H9 (cell line): ENCODE measurements at regions not wholly inside any gene's neighbourhood (a gene's known extent, or its start where the extent isn't known, plus 50 kb on each side); places are given as distances from the start of the nearest gene placed in this dataset.

ENCODE experiments used
- DNase-seq: peaks from one replicate; pipeline ENCODE4 v3.0.0-alpha.2; 2017
- H2AFZ ChIP-seq: one replicate; pipeline ENCODE4 v1.6.1; 2013; ENCODE audit warnings: mild to moderate bottlenecking, low read length, control low read depth, moderate library complexity
- H2AK5ac ChIP-seq: 2 replicates; pipeline ENCODE4 v1.6.1; 2013; ENCODE audit warnings: low read length, control low read depth, mixed read lengths; ENCODE audit not compliant: insufficient read length
- H2BK120ac ChIP-seq: one replicate; pipeline ENCODE4 v1.6.1; 2013; ENCODE audit warnings: low read depth, mild to moderate bottlenecking, low read length, control low read depth, inconsistent platforms; ENCODE audit not compliant: poor library complexity, severe bottlenecking
- H2BK12ac ChIP-seq: 2 replicates; pipeline ENCODE4 v1.6.1; 2013; ENCODE audit warnings: low read length, control low read depth, mixed read lengths, low read depth; ENCODE audit not compliant: insufficient read length
- H2BK15ac ChIP-seq: 2 replicates; pipeline ENCODE4 v1.6.1; 2013; ENCODE audit warnings: low read depth, low read length, control low read depth
- H2BK20ac ChIP-seq: one replicate; pipeline ENCODE4 v1.6.1; 2013; ENCODE audit warnings: low read depth, mild to moderate bottlenecking, low read length, control low read depth, inconsistent platforms; ENCODE audit not compliant: poor library complexity, severe bottlenecking
- H2BK5ac ChIP-seq: 2 replicates; pipeline ENCODE4 v1.6.1; 2013; ENCODE audit warnings: low read length, control low read depth, mixed read lengths; ENCODE audit not compliant: insufficient read length
- H3K14ac ChIP-seq: 2 replicates; pipeline ENCODE4 v1.6.1; 2013; ENCODE audit warnings: low read length, control low read depth; ENCODE audit not compliant: insufficient read depth
- H3K18ac ChIP-seq: 2 replicates; pipeline ENCODE4 v1.6.1; 2013; ENCODE audit warnings: low read depth, mild to moderate bottlenecking, mixed read lengths, low read length, control low read depth; ENCODE audit not compliant: insufficient read length
- H3K23ac ChIP-seq: 2 replicates; pipeline ENCODE4 v1.6.1; 2013; ENCODE audit warnings: low read length, control low read depth, mixed read lengths, low read depth; ENCODE audit not compliant: insufficient read length
- H3K23me2 ChIP-seq: 2 replicates; pipeline ENCODE4 v1.6.1; 2013; ENCODE audit warnings: low read depth, mild to moderate bottlenecking, mixed read lengths, low read length, control low read depth; ENCODE audit not compliant: insufficient read length, poor library complexity, severe bottlenecking
- H3K27ac ChIP-seq: 2 replicates; pipeline ENCODE4 v1.5.1; 2013; ENCODE audit warnings: low read length, control low read depth, mixed read lengths, low read depth; ENCODE audit not compliant: insufficient read length
- H3K27me3 ChIP-seq: 2 replicates; pipeline ENCODE4 v1.6.1; 2013; ENCODE audit warnings: low read length, control low read depth, inconsistent platforms; ENCODE audit not compliant: insufficient read depth
- H3K4ac ChIP-seq: 2 replicates; pipeline ENCODE4 v1.6.1; 2013; ENCODE audit warnings: low read depth, mild to moderate bottlenecking, control low read depth, inconsistent platforms, low read length, moderate library complexity
- H3K4me1 ChIP-seq: 2 replicates; pipeline ENCODE4 v1.6.1; 2013; ENCODE audit warnings: low read length, control low read depth, inconsistent platforms; ENCODE audit not compliant: insufficient read depth
- H3K4me2 ChIP-seq: 2 replicates; pipeline ENCODE4 v1.6.1; 2013; ENCODE audit warnings: low read length, control low read depth, mixed read lengths; ENCODE audit not compliant: insufficient read length, insufficient read depth
- H3K56ac ChIP-seq: 2 replicates; pipeline ENCODE4 v1.6.1; 2013; ENCODE audit warnings: low read depth, mild to moderate bottlenecking, mixed read lengths, low read length, control low read depth; ENCODE audit not compliant: insufficient read length
- H3K79me1 ChIP-seq: 2 replicates; pipeline ENCODE4 v1.6.1; 2013; ENCODE audit warnings: low read depth, mild to moderate bottlenecking, moderate library complexity, low read length, control low read depth, inconsistent platforms; ENCODE audit not compliant: insufficient read depth, poor library complexity, severe bottlenecking
- H3K79me2 ChIP-seq: 2 replicates; pipeline ENCODE4 v1.6.1; 2013; ENCODE audit warnings: low read length, control low read depth, inconsistent platforms; ENCODE audit not compliant: insufficient read depth
- H3K9ac ChIP-seq: 2 replicates; pipeline ENCODE4 v1.6.1; 2013; ENCODE audit warnings: low read length, control low read depth, mixed read lengths; ENCODE audit not compliant: insufficient read length; ENCODE audit errors: extremely low read depth
- H3K9me3 ChIP-seq: one replicate; pipeline ENCODE4 v1.6.1; 2013; ENCODE audit warnings: low read depth, low read length, inconsistent platforms; ENCODE audit not compliant: control insufficient read depth
- H3T11ph ChIP-seq: one replicate; pipeline ENCODE4 v1.6.1; 2013; ENCODE audit warnings: mild to moderate bottlenecking, low read length, control low read depth, inconsistent platforms
- H4K20me1 ChIP-seq: one replicate; pipeline ENCODE4 v1.6.1; 2013; ENCODE audit not compliant: control insufficient read depth, insufficient read length, insufficient read depth
- H4K5ac ChIP-seq: 2 replicates; pipeline ENCODE4 v1.6.1; 2013; ENCODE audit warnings: low read depth, mild to moderate bottlenecking, mixed read lengths, low read length, control low read depth; ENCODE audit not compliant: insufficient read length
- H4K8ac ChIP-seq: replicated peaks from 2 replicates; pipeline ENCODE4 v1.6.1; 2013; ENCODE audit warnings: low read length, control low read depth, mixed read lengths, low read depth; ENCODE audit not compliant: insufficient read length
- H4K91ac ChIP-seq: 2 replicates; pipeline ENCODE4 v1.6.1; 2013; ENCODE audit warnings: low read depth, mild to moderate bottlenecking, moderate library complexity, mixed read lengths, low read length, control low read depth; ENCODE audit not compliant: insufficient read length
- H3K27ac Mint-ChIP-seq, 3 experiments: 2 replicates in 2 of 3; 3 replicates in 1 of 3; pipeline ENCODE4 v1.8.0; 2020 to 2021; ENCODE audit warnings: mixed read lengths in 3 of 3, mild to moderate bottlenecking in 1 of 3, moderate library complexity in 1 of 3
- H3K27me3 Mint-ChIP-seq: 2 replicates; pipeline ENCODE4 v1.8.0; 2021; ENCODE audit warnings: low read depth, mild to moderate bottlenecking, moderate library complexity, mixed read lengths
- H3K36me3 Mint-ChIP-seq, 3 experiments: 2 replicates in 2 of 3; 3 replicates in 1 of 3; pipeline ENCODE4 v1.8.0; 2020 to 2021; ENCODE audit warnings: low read depth in 3 of 3, mixed read lengths in 3 of 3; ENCODE audit not compliant: insufficient read depth in 1 of 3
- H3K4me1 Mint-ChIP-seq, 2 experiments: 2 replicates each; pipeline ENCODE4 v1.8.0; 2020; ENCODE audit warnings: mixed read lengths in 2 of 2
- H3K4me3 Mint-ChIP-seq, 2 experiments: 2 replicates in 1 of 2; 3 replicates in 1 of 2; pipeline ENCODE4 v1.8.0; 2020 to 2021; ENCODE audit warnings: mild to moderate bottlenecking in 2 of 2, mixed read lengths in 2 of 2, moderate library complexity in 1 of 2
- H3K9me3 Mint-ChIP-seq, 2 experiments: 2 replicates in 1 of 2; 3 replicates in 1 of 2; pipeline ENCODE4 v1.8.0; 2020; ENCODE audit warnings: mild to moderate bottlenecking in 2 of 2, mixed read lengths in 2 of 2, moderate library complexity in 1 of 2
- CTCF ChIP-seq: fragments of 200-600 bp; sonication (generic); conservative IDR thresholded peaks from 3 replicates; pipeline ENCODE4 v1.8.0; 2021; ENCODE audit warnings: antibody characterized with exemption, mild to moderate bottlenecking
- WGBS: extraction: QIAGEN DNeasy Blood & Tissue Kit; methylation state at CpG from one replicate; pipeline ENCODE4 v1.1.7; 2013; ENCODE audit warnings: missing lambda C conversion rate, low lambda C conversion rate, mixed read lengths; ENCODE audit not compliant: insufficient read length; ENCODE audit errors: extremely low coverage; 5-methylcytosine and 5-hydroxymethylcytosine counted together

- H3K27ac Mint-ChIP-seq = no peak overlapping the region
- H3K9me3 Mint-ChIP-seq = no peaks in the 10 kb centered on the region
- H3K4me2 ChIP-seq = no peak overlapping the region
- no peak overlapping the region for H3K4ac ChIP-seq
- no CpG with 5 or more reads among the region's 5 CpGs for WGBS
- H3K36me3 Mint-ChIP-seq = no peaks in the 10 kb centered on the region
- no peak overlapping the region for H3K18ac ChIP-seq
- H3K4me1 Mint-ChIP-seq = peaks cover 27 to 31% of the 10 kb centered on the region in 2 experiments
- no peak overlapping the region for H2BK20ac ChIP-seq
- DNase-seq = no peak
- H4K8ac ChIP-seq = no peak overlapping the region
- no peak overlapping the region for H2AK5ac ChIP-seq
- H3K79me1 ChIP-seq = peaks cover 10% of the 10 kb centered on the region
- H3K9me3 ChIP-seq = no peaks in the 10 kb centered on the region
- H4K91ac ChIP-seq = no peak overlapping the region
- no peaks in the 10 kb centered on the region for H4K20me1 ChIP-seq
- TF ChIP-seq CTCF = peak; percentile 34; the same call in 1 of the 3 replicates
- no peak overlapping the region for H4K5ac ChIP-seq
- H3K4me3 Mint-ChIP-seq = no peak overlapping the region
- H2AFZ ChIP-seq = no peak overlapping the region
- no peak overlapping the region for H3K27ac ChIP-seq
- H2BK12ac ChIP-seq = no peak overlapping the region
- no peak overlapping the region for H2BK5ac ChIP-seq
- no peak overlapping the region for H3K14ac ChIP-seq
- no peaks in the 10 kb centered on the region for H3K27me3 Mint-ChIP-seq
- H2BK15ac ChIP-seq = no peak overlapping the region
- H3K9ac ChIP-seq = no peak overlapping the region
- H3K56ac ChIP-seq = no peak overlapping the region
- H3K79me2 ChIP-seq = peaks cover 12% of the 10 kb centered on the region; the same call in 1 of the 2 replicates
- H3T11ph ChIP-seq = no peak overlapping the region
- no peak overlapping the region for H3K23ac ChIP-seq
- H3K27me3 ChIP-seq = no peaks in the 10 kb centered on the region
- H2BK120ac ChIP-seq = no peak overlapping the region
- no peaks in the 10 kb centered on the region; the same call in 1 of the 2 replicates for H3K4me1 ChIP-seq
- no peaks in the 10 kb centered on the region for H3K23me2 ChIP-seq
Measured at GRCh38 chr19:46928951-46929350, 68.2 kb downstream of the ARHGAP35 start.
